HG02840 (cell line): ENCODE measurements at regions not wholly inside any gene's neighbourhood (a gene's known extent, or its start where the extent isn't known, plus 50 kb on each side); places are given as distances from the start of the nearest gene placed in this dataset.

Source experiments
- ATAC-seq: cut with Tn5 transposase; IDR thresholded peaks from one replicate; pipeline ENCODE4 v1.9.1; 2021; ENCODE audit warnings: mild to moderate bottlenecking, moderate library complexity, moderate number of reproducible peaks; ENCODE audit not compliant: unreplicated experiment, low FRiP score

GRCh38 chr1:187854457-187854856, 1025.7 kb downstream of the PLA2G4A start:
- ATAC-seq = no peak

GRCh38 chr1:187862506-187862905, 1033.8 kb downstream of the PLA2G4A start:
- ATAC-seq = no peak

- no peak for ATAC-seq
These were observed 1041.8 kb downstream of the PLA2G4A start for GRCh38 chr1:187870552-187870951.

GRCh38 chr1:187871177-187871845, 1042.6 kb downstream of the PLA2G4A start:
- ATAC-seq = no peak

GRCh38 chr1:187872550-187872949, 1043.8 kb downstream of the PLA2G4A start:
- ATAC-seq = no peak

- no peak for ATAC-seq
These were observed 1044.4 kb downstream of the PLA2G4A start for GRCh38 chr1:187873126-187873525.

- no peak for ATAC-seq
These were observed 1048.0 kb downstream of the PLA2G4A start for GRCh38 chr1:187876775-187877174.

- no peak for ATAC-seq
These were observed 1048.5 kb downstream of the PLA2G4A start for GRCh38 chr1:187877220-187877619.

GRCh38 chr1:187878883-187879282, 1050.1 kb downstream of the PLA2G4A start:
- no peak for ATAC-seq

GRCh38 chr1:187883356-187883755, 1054.6 kb downstream of the PLA2G4A start:
- no peak for ATAC-seq

- ATAC-seq = no peak
These were observed 1063.4 kb downstream of the PLA2G4A start for GRCh38 chr1:187891993-187892682.

GRCh38 chr1:187892683-187893039, 1063.9 kb downstream of the PLA2G4A start:
- ATAC-seq = no peak

- no peak for ATAC-seq
These were observed 1064.7 kb downstream of the PLA2G4A start for GRCh38 chr1:187893471-187893870.

- ATAC-seq = no peak
These were observed 1065.6 kb downstream of the PLA2G4A start for GRCh38 chr1:187894349-187894748.

GRCh38 chr1:187903223-187903622, 1074.5 kb downstream of the PLA2G4A start:
- ATAC-seq = no peak

- ATAC-seq = no peak
These were observed 1080.6 kb downstream of the PLA2G4A start for GRCh38 chr1:187909382-187909781.

- ATAC-seq = no peak
These were observed 1083.1 kb downstream of the PLA2G4A start for GRCh38 chr1:187911820-187912219.

- ATAC-seq = no peak
These were observed 1092.2 kb downstream of the PLA2G4A start for GRCh38 chr1:187920976-187921375.

GRCh38 chr1:187921426-187921825, 1092.7 kb downstream of the PLA2G4A start:
- no peak for ATAC-seq

- no peak for ATAC-seq
These were observed 1093.5 kb downstream of the PLA2G4A start for GRCh38 chr1:187922255-187922654.

GRCh38 chr1:187924252-187924651, 1095.5 kb downstream of the PLA2G4A start:
- no peak for ATAC-seq

GRCh38 chr1:187928288-187928687, 1099.5 kb downstream of the PLA2G4A start:
- peak; percentile 69 for ATAC-seq
